ENCODE measurements at regions not wholly inside any gene's neighbourhood (a gene's known extent, or its start where the extent isn't known, plus 50 kb on each side); places are given as distances from the start of the nearest gene placed in this dataset.

GRCh38 chr9:115261656-115262081 is 143.7 kb upstream of the TNC start:
- H3K27ac ChIP-seq (ENCODE audit: low read length), result no peak overlapping the region

GRCh38 chr9:115262477-115262876 is 144.5 kb upstream of the TNC start:
- H3K9me3 ChIP-seq (replicated peaks; ENCODE audit: insufficient read depth, low read length), result no peaks in the 10 kb centered on the region
- no peak overlapping the region for H2AFZ ChIP-seq (ENCODE audit: low read length)
- H3K9me2 ChIP-seq (replicated peaks; ENCODE audit: insufficient read depth, low read length), result no peaks in the 10 kb centered on the region
- no peak for TF ChIP-seq EZH2phosphoT487 (IDR thresholded peaks at IDR 0.05; ENCODE audit: low read length)
- TF ChIP-seq EZH2 (optimal IDR thresholded peaks at IDR 0.05; ENCODE audit: low read depth, low read length), result no peak
- no peak for TF ChIP-seq CTCF (IDR thresholded peaks at IDR 0.05; ENCODE audit: low read length)
- peak; percentile 83 for DNase-seq
- H3K79me2 ChIP-seq (ENCODE audit: low read length), result no peaks in the 10 kb centered on the region
- H3F3A ChIP-seq (ENCODE audit: insufficient read depth, low read length), result no peaks in the 10 kb centered on the region
- no peak overlapping the region for H3K4me3 ChIP-seq (ENCODE audit: low read length)
- no peaks in the 10 kb centered on the region for H4K20me1 ChIP-seq (ENCODE audit: insufficient read depth, low read length)
- H3K36me3 ChIP-seq (replicated peaks; ENCODE audit: insufficient read depth, low read length), result no peaks in the 10 kb centered on the region
- no peaks in the 10 kb centered on the region for H3K27me3 ChIP-seq (replicated peaks; ENCODE audit: insufficient read depth, low read length)
- H3K4me2 ChIP-seq (ENCODE audit: low read depth, low read length), result no peak overlapping the region
- H3K4me1 ChIP-seq (ENCODE audit: low read length), result no peaks in the 10 kb centered on the region
- H3K9ac ChIP-seq (ENCODE audit: low read length), result no peak overlapping the region
- no peak overlapping the region for H3K27ac ChIP-seq (ENCODE audit: low read length)

More at GRCh38 chr9:115261656-115262081, 143.7 kb upstream of the TNC start:
- Histone ChIP-seq H4K20me1 (ENCODE audit: insufficient read depth, low read length) (no peaks in the 10 kb centered on the region), H3K79me2 (ENCODE audit: low read length) (no peaks in the 10 kb centered on the region), H3K4me3 (ENCODE audit: low read length) (no peak overlapping the region), H3K27me3 (replicated peaks; ENCODE audit: insufficient read depth, low read length) (no peaks in the 10 kb centered on the region), H3F3A (ENCODE audit: insufficient read depth, low read length) (no peaks in the 10 kb centered on the region), H2AFZ (ENCODE audit: low read length) (no peak overlapping the region), H3K9ac (ENCODE audit: low read length) (no peak overlapping the region), H3K4me2 (ENCODE audit: low read depth, low read length) (no peak overlapping the region), H3K9me2 (replicated peaks; ENCODE audit: insufficient read depth, low read length) (no peaks in the 10 kb centered on the region), H3K9me3 (replicated peaks; ENCODE audit: insufficient read depth, low read length) (no peaks in the 10 kb centered on the region), H3K4me1 (ENCODE audit: low read length) (no peaks in the 10 kb centered on the region), H3K36me3 (replicated peaks; ENCODE audit: insufficient read depth, low read length) (no peaks in the 10 kb centered on the region)
- TF ChIP-seq EZH2phosphoT487 (IDR thresholded peaks at IDR 0.05; ENCODE audit: low read length) (no peak), CTCF (IDR thresholded peaks at IDR 0.05; ENCODE audit: low read length) (no peak), EZH2 (optimal IDR thresholded peaks at IDR 0.05; ENCODE audit: low read depth, low read length) (no peak)
- DNase-seq, result no peak

GRCh38 chr9:115262952-115263351 is 145.0 kb upstream of the TNC start:
- H3K4me1 ChIP-seq (ENCODE audit: low read length), result no peaks in the 10 kb centered on the region
- no peaks in the 10 kb centered on the region for H3K27me3 ChIP-seq (replicated peaks; ENCODE audit: insufficient read depth, low read length)
- no peak overlapping the region for H3K27ac ChIP-seq (ENCODE audit: low read length)
- H3K9me2 ChIP-seq (replicated peaks; ENCODE audit: insufficient read depth, low read length), result no peaks in the 10 kb centered on the region
- H3K9ac ChIP-seq (ENCODE audit: low read length), result no peak overlapping the region
- no peak overlapping the region for H2AFZ ChIP-seq (ENCODE audit: low read length)
- H3K4me2 ChIP-seq (ENCODE audit: low read depth, low read length), result no peak overlapping the region
- TF ChIP-seq EZH2phosphoT487 (IDR thresholded peaks at IDR 0.05; ENCODE audit: low read length) (no peak), EZH2 (optimal IDR thresholded peaks at IDR 0.05; ENCODE audit: low read depth, low read length) (no peak), CTCF (IDR thresholded peaks at IDR 0.05; ENCODE audit: low read length) (no peak)
- no peaks in the 10 kb centered on the region for H3F3A ChIP-seq (ENCODE audit: insufficient read depth, low read length)
- no peaks in the 10 kb centered on the region for H3K79me2 ChIP-seq (ENCODE audit: low read length)
- no peak overlapping the region for H3K4me3 ChIP-seq (ENCODE audit: low read length)
- DNase-seq, result no peak
- no peaks in the 10 kb centered on the region for H4K20me1 ChIP-seq (ENCODE audit: insufficient read depth, low read length)
- H3K9me3 ChIP-seq (replicated peaks; ENCODE audit: insufficient read depth, low read length), result no peaks in the 10 kb centered on the region
- H3K36me3 ChIP-seq (replicated peaks; ENCODE audit: insufficient read depth, low read length), result no peaks in the 10 kb centered on the region
